ENCODE measurements at regions not wholly inside any gene's neighbourhood (a gene's known extent, or its start where the extent isn't known, plus 50 kb on each side); places are given as distances from the start of the nearest gene placed in this dataset.

DNA sequence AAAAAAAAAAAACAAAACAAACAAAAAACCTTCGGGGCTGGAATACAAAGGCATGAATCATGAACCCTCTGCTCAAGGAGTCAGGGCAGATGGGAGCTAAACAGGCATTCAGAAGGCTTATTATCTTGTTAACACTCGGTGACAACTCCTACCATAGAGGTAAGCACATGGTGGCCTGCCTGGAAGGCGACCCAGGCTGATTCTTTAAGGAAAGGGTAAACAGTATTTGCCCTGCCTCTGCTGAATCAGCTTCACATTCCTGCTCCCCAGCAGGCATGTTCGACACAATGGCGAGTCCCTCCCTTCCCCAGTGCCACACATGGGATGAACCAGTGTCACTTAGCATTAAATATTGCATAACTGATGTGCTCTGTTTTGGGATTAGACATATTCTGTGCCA is 191.9 kb downstream of the ARL4C start:
- DNase-seq = no peak

- no peak for DNase-seq
Measured at GRCh38 chr2:234302664-234302991, 194.3 kb downstream of the ARL4C start.

DNA sequence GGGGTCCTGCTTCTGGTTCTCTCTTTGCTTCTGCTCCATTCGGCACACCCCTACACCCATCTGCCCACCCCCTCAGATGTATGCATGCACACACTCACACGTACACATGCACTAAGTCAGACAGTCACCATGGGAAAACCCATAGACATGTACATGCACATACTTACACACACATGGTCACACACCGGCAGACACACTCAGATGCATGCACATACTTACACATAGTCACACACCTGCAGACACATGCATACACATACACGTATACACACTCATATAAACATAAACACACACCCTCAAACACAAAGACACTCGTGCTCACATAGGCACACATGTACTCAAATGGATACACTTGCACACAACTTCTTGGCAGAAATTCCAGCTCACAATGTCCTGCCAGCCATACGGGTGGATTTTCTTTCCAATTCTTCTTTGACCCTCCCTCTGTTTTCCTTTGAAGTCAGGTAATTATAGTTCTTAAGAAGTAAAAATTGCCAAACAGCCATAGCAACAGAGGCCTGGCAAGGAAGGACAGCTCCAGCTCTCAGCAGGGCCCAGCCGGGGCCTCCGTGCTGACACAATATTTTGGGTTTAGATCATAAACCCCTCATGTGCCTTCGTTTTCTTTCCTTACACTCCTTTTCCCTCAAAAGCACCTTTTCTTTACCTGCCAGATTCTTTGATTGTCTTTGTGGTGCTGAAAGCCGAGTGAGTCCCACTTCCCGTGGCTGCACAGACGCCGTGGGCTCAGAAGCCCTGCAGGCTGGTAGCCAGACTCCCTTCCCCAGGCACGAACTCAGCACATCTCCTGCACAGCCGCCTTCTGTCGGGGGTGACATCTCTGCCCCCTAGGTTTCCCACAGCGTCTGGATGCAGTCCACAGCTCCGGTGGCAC is 195.7 kb downstream of the ARL4C start:
- no peak for DNase-seq

DNA sequence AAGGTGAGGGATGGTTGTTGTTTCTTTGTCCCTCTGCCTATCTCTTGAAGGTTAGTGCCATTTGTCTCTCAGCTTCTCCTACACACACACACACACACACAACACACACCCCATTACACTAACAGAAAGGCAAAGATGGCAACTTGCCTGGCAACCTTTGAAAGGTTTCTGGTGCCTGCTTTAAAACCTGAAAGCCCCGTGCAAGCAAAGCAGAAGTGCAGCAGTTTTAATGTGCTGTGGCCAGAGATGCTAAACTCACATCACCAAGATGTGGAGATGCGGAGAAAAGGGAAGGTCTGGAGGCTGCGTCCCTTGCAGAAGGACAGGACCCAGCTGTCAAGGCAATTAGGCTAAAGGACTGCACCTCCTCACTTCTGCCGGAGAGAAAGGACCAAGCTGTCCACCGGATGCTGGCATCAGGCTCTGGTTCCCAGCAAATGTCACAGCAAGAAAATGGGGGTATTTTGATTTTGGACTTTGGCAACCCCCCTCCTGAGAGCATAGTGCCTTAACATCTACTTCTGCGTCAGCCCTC is 196.4 kb downstream of the ARL4C start:
- DNase-seq = no peak

- DNase-seq = no peak
Measured at GRCh38 chr2:234298918-234299317, 198.0 kb downstream of the ARL4C start.

- DNase-seq = no peak
Measured at GRCh38 chr2:234296991-234297390, 199.9 kb downstream of the ARL4C start.

GRCh38 chr2:234293973-234294372 is 202.9 kb downstream of the ARL4C start:
- DNase-seq = peak in 1 of 5 donors; percentile 61

GRCh38 chr2:234292962-234293243 is 204.0 kb downstream of the ARL4C start:
- no peak for DNase-seq

DNA sequence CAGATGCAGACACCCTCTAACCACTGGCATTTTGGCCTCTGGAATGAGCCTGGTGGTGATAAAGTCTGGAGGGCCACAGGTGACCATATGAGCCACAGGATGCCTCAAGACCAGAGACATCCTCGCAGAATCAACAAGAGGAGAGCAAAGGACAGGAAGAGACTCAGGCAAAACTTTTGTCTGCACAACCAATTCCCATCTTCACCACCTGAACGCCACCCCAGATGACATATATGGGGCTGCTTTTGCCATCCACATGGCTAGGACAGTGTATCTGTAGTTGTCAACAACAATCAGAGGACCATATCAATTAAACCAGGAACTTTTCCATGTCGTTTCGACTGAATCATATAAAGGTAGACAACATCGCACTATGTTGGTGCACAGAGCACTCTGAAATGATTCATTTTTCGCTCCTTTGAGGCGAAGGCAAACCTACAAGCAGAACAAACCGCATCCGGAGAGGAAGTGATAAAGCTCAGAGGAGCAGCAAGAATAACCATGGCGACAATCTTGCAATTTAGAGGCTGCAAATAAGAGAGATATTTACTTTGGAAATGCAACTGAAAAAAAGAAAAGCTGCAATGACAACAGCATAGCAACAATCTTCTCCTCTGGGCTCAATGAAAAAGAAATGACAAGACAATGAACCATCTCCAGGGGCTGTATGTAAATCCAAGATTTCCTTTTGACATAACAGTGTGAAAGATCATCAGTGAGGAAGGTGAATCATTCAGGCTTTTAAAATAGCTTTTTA is 204.5 kb downstream of the ARL4C start:
- peak; percentile 38 to 96 (median 74) for DNase-seq

- peak in 2 of 5 donors; percentile 21 to 90 for DNase-seq
Measured at GRCh38 chr2:234291765-234292204, 205.1 kb downstream of the ARL4C start.

DNA sequence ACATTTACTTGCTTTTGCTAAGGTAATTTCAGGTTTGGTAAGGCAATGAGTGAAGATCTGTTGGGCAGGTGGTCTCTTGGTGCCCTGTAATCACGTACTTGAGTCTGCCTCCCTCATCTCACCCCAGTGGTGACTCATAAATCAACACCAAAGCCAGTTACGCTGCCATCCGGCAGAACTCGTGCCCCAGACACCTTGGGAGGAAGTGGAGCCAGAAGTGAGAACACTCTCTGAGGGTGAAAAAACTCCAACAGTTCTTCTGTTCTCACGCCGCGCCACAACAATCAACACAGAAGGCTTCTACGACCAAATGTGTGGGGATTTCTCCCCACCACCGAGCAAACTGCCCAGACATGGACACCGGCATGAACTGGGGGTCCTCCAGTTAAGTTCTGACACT is 206.2 kb downstream of the ARL4C start:
- peak; percentile 68 to 98 (median 79) for DNase-seq

DNA sequence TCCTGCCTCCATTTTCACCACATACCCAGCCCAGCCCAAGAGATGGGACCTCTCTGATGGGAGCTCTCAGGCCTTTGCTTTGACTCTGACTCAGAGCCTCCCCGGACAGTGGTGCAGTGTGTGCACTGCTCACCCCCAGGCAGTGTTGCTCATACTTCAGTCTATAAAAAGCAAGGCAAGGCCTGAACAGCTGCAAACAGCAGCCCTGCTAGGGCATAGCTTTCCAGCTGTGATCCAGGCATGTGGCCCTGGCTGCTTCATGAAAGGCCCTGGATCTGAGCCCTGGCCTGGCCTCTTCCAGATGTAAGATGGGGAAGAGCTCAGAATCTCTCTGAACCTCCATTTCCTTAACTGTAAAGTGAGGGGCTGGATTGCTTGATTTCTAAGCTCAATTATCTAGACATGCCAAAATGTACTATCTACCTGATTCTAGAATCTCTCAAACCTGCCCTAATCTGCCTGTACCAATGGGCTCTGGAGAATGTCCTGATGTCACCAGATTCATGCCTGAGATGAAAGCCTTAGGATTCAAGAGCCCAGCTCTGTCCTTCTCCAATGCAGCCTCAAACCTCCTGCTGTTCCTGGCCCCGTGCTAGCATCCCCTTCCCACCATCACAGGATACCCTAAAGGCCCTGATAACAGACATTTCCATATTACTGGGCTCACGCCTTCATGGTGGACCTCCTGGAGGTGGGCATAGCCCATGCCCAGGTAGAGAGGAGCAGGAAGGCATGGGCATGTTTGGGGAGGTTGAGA is 206.9 kb downstream of the ARL4C start:
- peak in 1 of 5 donors; percentile 80 for DNase-seq

DNA sequence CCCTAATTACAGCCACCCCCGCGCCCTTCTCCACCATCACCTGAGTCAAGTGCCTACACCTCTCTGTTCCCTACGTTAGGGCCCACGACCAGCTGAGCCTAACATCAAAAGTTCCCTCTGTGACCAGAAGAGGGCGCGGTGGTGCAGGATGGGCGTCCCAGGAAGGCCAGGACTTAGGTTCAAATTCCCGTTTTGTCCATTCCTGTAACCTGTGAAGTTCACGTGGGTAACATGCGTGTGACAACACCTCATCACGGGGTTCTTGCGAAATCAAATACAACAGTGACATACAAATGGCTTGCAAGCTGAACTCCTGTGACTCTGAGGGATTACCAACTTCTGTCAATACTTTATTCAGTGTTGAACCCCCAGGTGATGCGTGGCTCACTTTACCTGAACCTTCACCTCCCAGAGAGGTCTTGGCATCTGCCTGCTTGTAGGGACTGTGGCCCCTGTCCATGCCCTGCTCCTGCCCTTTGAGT is 207.9 kb downstream of the ARL4C start:
- DNase-seq = peak; percentile 29 to 88 (median 61)

GRCh38 chr2:234287650-234288049 is 209.2 kb downstream of the ARL4C start:
- no peak for DNase-seq

DNA sequence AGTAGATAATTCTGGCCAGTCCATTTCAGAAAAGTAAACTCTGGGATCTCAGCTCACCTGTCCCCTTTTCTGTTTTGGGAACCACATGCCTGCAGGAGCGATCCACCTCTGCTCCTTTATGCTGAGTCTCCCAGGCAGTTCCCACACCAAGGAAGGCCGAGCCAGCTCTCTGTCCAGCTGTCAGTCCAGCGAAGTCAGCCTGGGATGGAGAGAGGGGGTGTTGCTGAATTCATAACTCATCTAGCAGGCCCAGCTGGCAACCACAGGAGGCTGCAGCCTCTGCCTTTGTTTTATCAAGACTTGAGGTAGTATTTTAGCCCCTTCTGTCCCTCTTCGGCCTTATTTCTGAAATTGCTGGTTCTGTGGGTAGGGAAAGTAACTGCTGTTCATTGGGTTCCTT is 209.9 kb downstream of the ARL4C start:
- DNase-seq = no peak

DNA sequence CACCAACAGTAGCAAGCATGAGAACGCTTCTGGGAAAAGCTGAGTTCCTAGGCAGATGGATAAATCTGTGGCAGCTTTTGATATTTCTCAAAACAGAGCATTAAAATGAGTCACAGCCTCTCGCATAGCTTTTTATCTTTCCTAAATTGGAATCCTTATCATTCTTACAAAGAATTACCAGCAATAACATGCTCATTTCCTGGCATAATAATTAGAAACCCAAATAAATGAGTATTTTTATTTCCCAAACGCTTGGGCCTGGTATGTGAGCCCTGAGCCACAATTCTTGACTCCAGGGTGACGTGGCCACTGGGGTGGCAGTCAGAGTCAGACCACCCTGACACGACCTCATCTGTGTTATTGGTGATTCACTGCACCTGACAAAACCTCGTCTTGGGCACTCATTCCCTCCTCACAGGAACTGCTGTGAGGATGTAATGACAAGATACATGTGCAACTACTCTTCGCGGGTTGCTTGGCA is 210.7 kb downstream of the ARL4C start:
- peak in 1 of 5 donors; percentile 54 for DNase-seq

DNA sequence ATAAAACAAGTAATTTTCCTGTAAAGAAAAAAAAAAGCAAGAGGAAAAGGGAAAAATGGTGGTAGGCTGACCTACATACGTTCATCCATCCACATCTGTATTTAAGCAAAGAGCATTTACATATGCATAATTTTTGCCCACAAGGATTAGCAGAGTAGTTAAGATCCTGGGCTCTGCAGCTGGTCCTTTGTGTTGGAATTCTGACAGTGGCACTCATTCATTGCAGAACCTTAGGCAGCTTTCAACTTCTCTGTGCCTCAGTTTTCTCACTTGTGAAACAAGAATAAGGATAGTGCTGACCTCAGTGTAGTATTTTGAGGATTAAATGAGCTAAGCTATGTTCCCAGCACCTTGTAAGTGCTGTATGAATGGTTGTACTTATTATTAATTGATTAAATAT is 211.3 kb downstream of the ARL4C start:
- no peak for DNase-seq

DNA sequence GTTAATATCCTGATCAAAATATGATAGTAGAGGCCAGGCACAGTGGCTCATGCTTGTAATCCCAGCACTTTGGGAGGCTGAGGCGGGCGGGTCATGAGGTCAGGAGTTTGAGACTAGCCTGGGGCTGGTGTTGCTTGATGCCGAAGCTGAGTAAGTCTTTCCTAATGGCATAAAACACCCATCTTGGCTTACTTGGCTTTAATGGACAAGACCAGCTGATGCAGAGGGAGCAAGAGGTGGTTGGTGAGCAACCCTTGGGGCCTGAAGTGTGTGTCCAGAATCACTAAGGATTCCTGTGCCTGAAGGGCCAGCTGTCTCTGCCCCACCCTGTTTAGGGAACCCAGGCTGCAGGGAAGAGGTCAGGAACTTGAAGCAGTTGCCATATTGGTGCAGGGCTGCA is 217.2 kb downstream of the ARL4C start:
- DNase-seq = no peak

GRCh38 chr2:234278556-234279255 is 218.2 kb downstream of the ARL4C start:
- peak in 1 of 5 donors; percentile 92 for DNase-seq

DNA sequence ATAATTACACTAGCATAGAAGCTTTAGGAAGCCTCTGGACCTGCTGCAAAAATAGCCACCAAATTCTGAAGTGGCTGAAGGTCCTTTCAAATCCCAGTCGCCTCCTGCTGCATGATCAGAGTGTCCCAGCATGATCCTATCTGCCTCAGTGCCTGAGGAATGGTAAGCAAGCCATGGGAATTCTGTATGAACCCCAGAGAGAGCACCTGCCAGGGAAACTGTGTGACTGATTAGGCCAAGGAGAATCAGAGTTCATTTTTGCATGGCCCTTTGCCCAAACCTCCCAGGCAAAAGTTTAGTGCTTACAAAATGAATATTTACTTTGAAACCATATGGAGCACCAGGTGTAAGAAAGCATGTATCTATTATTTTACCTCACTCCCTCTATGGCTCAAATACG is 221.4 kb downstream of the ARL4C start:
- no peak for DNase-seq

DNA sequence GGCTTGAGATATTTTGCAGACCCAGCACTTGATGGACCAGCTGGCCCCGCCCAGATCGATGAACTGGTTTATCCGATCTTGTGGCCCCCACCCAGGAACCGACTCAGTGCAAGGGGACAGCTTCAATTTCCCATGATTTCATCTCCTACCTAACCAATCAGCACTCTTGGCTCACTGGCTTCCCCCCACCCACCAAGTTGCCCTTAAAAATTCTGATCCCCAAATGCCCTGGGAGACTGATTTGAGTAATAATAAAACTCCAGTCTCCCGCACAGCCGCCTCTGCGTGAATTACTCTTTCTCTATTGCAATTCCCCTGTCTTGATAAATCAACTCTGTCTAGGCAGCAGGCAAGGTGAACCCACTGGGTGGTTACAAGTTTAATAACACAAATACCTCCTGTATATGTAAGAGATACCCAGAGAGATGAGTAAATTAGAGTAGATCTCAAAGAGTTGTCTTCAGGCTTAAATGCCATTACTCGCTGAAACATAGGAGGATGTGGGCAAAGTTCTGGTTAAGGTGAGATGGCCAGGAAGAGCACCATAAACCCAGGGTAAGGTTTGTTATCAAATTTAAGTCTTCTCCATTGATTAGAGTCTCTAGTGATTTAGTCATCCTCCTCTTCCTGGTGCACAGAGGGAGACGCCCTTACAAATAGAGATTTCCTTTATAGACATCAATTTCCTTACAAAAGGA is 222.8 kb downstream of the ARL4C start:
- DNase-seq = peak in 1 of 5 donors; percentile 77
